ENCODE measurements at regions not wholly inside any gene's neighbourhood (a gene's known extent, or its start where the extent isn't known, plus 50 kb on each side); places are given as distances from the start of the nearest gene placed in this dataset.

DNA sequence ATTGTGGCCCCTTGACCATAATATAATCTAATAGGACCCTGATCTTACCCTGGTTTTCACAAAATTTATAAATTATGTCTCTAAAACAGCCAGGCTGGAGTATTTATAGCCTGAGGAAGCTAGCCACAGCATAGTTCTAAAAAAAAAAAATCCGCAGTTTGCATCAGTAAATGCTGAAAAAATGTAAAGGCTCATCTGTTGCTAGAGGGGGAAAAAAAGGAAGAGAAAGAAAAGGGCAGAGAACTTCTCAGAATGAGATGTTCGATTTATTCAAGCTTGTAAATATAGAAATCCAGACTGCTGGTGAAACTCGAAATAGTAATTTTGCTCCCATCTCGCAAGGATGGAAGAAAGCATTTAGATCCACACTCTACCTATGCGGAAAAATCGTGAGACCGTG, 467.5 kb downstream of the NTRK2 start:
- Histone ChIP-seq H3K4me1 (ENCODE audit: control insufficient read depth, extremely low read depth, insufficient read depth, low read length) (peaks cover 4% of the 10 kb centered on the region), H3K36me3 (ENCODE audit: control insufficient read depth in 2 of 2, extremely low read depth in 1 of 2, insufficient read depth in 2 of 2, low read length in 2 of 2) (no peaks in the 10 kb centered on the region), H2AFZ (ENCODE audit: control insufficient read depth, low read length) (no peak overlapping the region), H4K20me1 (ENCODE audit: control insufficient read depth, extremely low read depth, insufficient read depth, low read length) (no peaks in the 10 kb centered on the region), H3K4me2 (ENCODE audit: control insufficient read depth, extremely low read depth, insufficient read depth, low read depth, low read length) (no peak overlapping the region), H3K9me1 (ENCODE audit: control insufficient read depth, extremely low read depth, insufficient read depth, low read length) (no peaks in the 10 kb centered on the region), H3K9me3 (ENCODE audit: control insufficient read depth, low read depth, low read length) (no peaks in the 10 kb centered on the region), H3K27ac (ENCODE audit: control insufficient read depth, insufficient read depth, low read length) (no peak overlapping the region), H3K4me3 (ENCODE audit: control insufficient read depth in 2 of 3, extremely low read depth in 1 of 3, insufficient read depth in 2 of 3, low read depth in 1 of 3, low read length in 3 of 3) (no peak overlapping the region), H3K9ac (ENCODE audit: control insufficient read depth, extremely low read depth, insufficient read depth, low read length) (no peak overlapping the region), H3K79me2 (ENCODE audit: control insufficient read depth, insufficient read depth, low read length) (no peaks in the 10 kb centered on the region), H3K27me3 (ENCODE audit: control insufficient read depth, extremely low read depth, insufficient read depth, low read length) (no peaks in the 10 kb centered on the region)
- TF ChIP-seq, protein P1, sequence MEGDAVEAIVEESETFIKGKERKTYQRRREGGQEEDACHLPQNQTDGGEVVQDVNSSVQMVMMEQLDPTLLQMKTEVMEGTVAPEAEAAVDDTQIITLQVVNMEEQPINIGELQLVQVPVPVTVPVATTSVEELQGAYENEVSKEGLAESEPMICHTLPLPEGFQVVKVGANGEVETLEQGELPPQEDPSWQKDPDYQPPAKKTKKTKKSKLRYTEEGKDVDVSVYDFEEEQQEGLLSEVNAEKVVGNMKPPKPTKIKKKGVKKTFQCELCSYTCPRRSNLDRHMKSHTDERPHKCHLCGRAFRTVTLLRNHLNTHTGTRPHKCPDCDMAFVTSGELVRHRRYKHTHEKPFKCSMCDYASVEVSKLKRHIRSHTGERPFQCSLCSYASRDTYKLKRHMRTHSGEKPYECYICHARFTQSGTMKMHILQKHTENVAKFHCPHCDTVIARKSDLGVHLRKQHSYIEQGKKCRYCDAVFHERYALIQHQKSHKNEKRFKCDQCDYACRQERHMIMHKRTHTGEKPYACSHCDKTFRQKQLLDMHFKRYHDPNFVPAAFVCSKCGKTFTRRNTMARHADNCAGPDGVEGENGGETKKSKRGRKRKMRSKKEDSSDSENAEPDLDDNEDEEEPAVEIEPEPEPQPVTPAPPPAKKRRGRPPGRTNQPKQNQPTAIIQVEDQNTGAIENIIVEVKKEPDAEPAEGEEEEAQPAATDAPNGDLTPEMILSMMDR (optimal IDR thresholded peaks at IDR 0.05 in 1 of 3, IDR thresholded peaks at IDR 0.05 in 1 of 3, conservative IDR thresholded peaks at IDR 0.05 in 1 of 3; ENCODE audit: extremely low read depth in 1 of 3, insufficient read depth in 2 of 3, low read length in 3 of 3) = no peak
- TF ChIP-seq EZH2 (IDR thresholded peaks at IDR 0.05; ENCODE audit: low read length) = no peak
- no peak for FAIRE-seq
- DNase-seq (ENCODE audit: low read depth, low spot score) = no peak
- dilution Hi-C loops (cut with MboI; ENCODE audit: extremely low pct_ligation_motif_present, low sequenced_read_pairs) = no loop called here

DNA sequence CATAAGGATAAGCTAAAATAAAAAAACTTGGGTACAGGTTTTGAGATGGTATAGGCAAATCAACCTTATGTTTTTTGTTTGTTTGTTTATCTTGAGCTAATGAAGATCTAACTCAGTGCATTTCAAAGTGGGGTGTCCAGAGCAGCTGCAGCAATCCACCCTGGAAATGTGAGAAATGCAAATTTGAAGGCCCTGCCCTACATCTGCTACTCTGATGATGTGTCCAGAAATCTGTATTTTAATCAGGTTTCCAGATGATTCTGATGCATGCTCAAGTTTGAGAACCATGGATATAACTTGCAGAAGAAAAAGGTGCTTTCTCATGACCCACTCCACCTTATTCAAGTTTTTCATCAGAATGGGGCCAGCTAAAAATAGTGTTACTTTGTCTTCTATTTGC, 467.0 kb downstream of the NTRK2 start:
- dilution Hi-C loops (cut with MboI; ENCODE audit: extremely low pct_ligation_motif_present, low sequenced_read_pairs) = no loop called here
- no peak overlapping the region for H3K4me3 ChIP-seq (ENCODE audit: control insufficient read depth in 2 of 3, extremely low read depth in 1 of 3, insufficient read depth in 2 of 3, low read depth in 1 of 3, low read length in 3 of 3)
- FAIRE-seq = no peak

More for the DNA sequence above, 467.0 kb downstream of the NTRK2 start:
- no peaks in the 10 kb centered on the region for H3K9me1 ChIP-seq (ENCODE audit: control insufficient read depth, extremely low read depth, insufficient read depth, low read length)
- H3K4me2 ChIP-seq (ENCODE audit: control insufficient read depth, extremely low read depth, insufficient read depth, low read depth, low read length) = no peak overlapping the region
- H3K27ac ChIP-seq (ENCODE audit: control insufficient read depth, insufficient read depth, low read length) = no peak overlapping the region
- peaks cover 4% of the 10 kb centered on the region for H3K4me1 ChIP-seq (ENCODE audit: control insufficient read depth, extremely low read depth, insufficient read depth, low read length)
- H3K9ac ChIP-seq (ENCODE audit: control insufficient read depth, extremely low read depth, insufficient read depth, low read length) = no peak overlapping the region
- TF ChIP-seq, protein P1 (optimal IDR thresholded peaks at IDR 0.05 in 1 of 3, IDR thresholded peaks at IDR 0.05 in 1 of 3, conservative IDR thresholded peaks at IDR 0.05 in 1 of 3; ENCODE audit: extremely low read depth in 1 of 3, insufficient read depth in 2 of 3, low read length in 3 of 3) = no peak
- TF ChIP-seq EZH2 (IDR thresholded peaks at IDR 0.05; ENCODE audit: low read length) = no peak
- H3K27me3 ChIP-seq (ENCODE audit: control insufficient read depth, extremely low read depth, insufficient read depth, low read length) = no peaks in the 10 kb centered on the region
- no peaks in the 10 kb centered on the region for H3K79me2 ChIP-seq (ENCODE audit: control insufficient read depth, insufficient read depth, low read length)
- H3K9me3 ChIP-seq (ENCODE audit: control insufficient read depth, low read depth, low read length) = no peaks in the 10 kb centered on the region
- DNase-seq (ENCODE audit: low read depth, low spot score) = no peak
- H2AFZ ChIP-seq (ENCODE audit: control insufficient read depth, low read length) = no peak overlapping the region
- H3K36me3 ChIP-seq (ENCODE audit: control insufficient read depth in 2 of 2, extremely low read depth in 1 of 2, insufficient read depth in 2 of 2, low read length in 2 of 2) = no peaks in the 10 kb centered on the region
- no peaks in the 10 kb centered on the region for H4K20me1 ChIP-seq (ENCODE audit: control insufficient read depth, extremely low read depth, insufficient read depth, low read length)
